Suprapubic skin (tissue), 3 donors: ENCODE measurements at regions not wholly inside any gene's neighbourhood (a gene's known extent, or its start where the extent isn't known, plus 50 kb on each side); places are given as distances from the start of the nearest gene placed in this dataset.

Experiments
- POLR2AphosphoS5 ChIP-seq, 3 donors: sonication (generic); formaldehyde crosslinking; IDR thresholded peaks; one replicate each; pipeline ENCODE4 v1.6.1; 2017; ENCODE audit warnings: antibody characterized with exemption in 3 of 3
- TF ChIP-seq, protein P1 (sequence below), 2 donors: fragments of 200-600 bp in 1 of 2; fragments of 450-650 bp in 1 of 2; sonication (generic) in 1 of 2; IDR thresholded peaks; one replicate each; pipeline ENCODE4 v1.5.1; 2016 to 2019; ENCODE audit warnings: antibody characterized with exemption in 2 of 2, mild to moderate bottlenecking in 1 of 2, moderate library complexity in 1 of 2

DNA sequence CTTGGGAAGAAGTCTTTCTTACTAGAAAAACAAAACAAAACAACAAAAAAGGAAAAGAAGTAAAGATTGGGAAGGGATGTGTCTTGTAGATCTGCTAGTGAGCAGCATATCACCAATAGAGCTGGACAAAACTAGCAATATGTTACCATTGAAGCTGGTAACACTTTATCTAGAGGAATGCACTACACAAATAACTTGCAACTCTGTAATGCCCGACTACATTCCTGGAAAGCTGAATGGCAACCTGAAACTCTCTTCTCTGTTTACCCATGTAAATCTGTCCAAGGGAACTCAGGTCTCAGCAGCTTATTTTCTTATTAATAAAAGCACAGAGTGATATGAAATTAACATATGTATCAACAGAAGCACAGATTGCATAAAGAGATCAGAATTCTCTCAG is 624.4 kb downstream of the KCNH5 start:
- TF ChIP-seq, protein P1, sequence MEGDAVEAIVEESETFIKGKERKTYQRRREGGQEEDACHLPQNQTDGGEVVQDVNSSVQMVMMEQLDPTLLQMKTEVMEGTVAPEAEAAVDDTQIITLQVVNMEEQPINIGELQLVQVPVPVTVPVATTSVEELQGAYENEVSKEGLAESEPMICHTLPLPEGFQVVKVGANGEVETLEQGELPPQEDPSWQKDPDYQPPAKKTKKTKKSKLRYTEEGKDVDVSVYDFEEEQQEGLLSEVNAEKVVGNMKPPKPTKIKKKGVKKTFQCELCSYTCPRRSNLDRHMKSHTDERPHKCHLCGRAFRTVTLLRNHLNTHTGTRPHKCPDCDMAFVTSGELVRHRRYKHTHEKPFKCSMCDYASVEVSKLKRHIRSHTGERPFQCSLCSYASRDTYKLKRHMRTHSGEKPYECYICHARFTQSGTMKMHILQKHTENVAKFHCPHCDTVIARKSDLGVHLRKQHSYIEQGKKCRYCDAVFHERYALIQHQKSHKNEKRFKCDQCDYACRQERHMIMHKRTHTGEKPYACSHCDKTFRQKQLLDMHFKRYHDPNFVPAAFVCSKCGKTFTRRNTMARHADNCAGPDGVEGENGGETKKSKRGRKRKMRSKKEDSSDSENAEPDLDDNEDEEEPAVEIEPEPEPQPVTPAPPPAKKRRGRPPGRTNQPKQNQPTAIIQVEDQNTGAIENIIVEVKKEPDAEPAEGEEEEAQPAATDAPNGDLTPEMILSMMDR (IDR thresholded peaks at IDR 0.05), result no peak
- TF ChIP-seq POLR2AphosphoS5 (IDR thresholded peaks at IDR 0.05), result no peak
